ENCODE measurements at regions not wholly inside any gene's neighbourhood (a gene's known extent, or its start where the extent isn't known, plus 50 kb on each side); places are given as distances from the start of the nearest gene placed in this dataset.

GRCh38 chr1:192430644-192431043 is 113.9 kb downstream of the RGS21 start:
- TF ChIP-seq CTCF (IDR thresholded peaks at IDR 0.05) (no peak), POLR2A (IDR thresholded peaks at IDR 0.05; ENCODE audit: low read depth) (no peak)
